ENCODE measurements at regions not wholly inside any gene's neighbourhood (a gene's known extent, or its start where the extent isn't known, plus 50 kb on each side); places are given as distances from the start of the nearest gene placed in this dataset.
"Not testable (repeated sequence)": the region's sequence is repeated elsewhere in the genome, so short reads cannot be mapped to it uniquely, and the experiment has no call there.

DNA sequence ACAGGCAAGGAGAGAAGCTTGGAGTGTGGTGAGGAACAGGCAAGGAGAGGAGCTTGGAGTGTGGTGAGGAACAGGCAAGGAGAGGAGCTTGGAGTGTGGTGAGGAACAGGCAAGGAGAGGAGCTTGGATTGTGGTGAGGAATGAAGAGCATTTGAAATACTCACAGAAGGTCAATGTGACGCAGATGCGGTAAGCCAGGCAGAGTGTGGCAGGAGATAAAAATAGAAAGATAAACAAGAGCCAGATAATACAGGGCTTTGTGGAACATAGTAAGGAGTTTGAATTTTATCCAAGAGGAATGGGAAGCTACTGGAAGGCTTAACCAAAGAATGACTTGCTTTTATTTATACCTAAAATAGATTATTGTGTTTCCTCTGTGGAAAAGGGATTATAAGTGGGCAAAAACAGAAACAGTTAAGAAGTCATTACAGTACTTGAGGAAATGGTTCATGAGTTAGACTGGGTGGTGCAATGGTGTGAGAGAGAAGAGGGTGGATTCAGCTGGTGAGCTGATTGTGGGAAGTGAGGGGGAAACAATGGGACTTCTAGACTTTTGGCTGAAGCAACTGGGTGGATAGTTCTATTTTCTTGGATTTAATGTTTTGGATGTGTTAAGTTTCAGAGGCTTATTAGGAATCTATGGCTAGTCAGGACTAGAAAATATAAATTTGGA, 900.1 kb upstream of the TPTE start:
- H3K9me3 ChIP-seq (ENCODE audit: control insufficient read depth in 2 of 3, low read length in 3 of 3); H3K36me3 Mint-ChIP-seq; H3K9me3 Mint-ChIP-seq; H3K4me1 Mint-ChIP-seq; H3K27me3 Mint-ChIP-seq; CTCF ChIA-PET; H3K36me3 ChIP-seq (ENCODE audit: control insufficient read depth in 2 of 3, insufficient read depth in 3 of 3, low read length in 3 of 3); DNase-seq; ATAC-seq; H3K27ac Mint-ChIP-seq; POLR2A ChIA-PET; H3K4me3 Mint-ChIP-seq; intact Hi-C loops (cut with micrococcal nuclease); H3K27ac ChIP-seq (ENCODE audit: low read depth, low read length); H3K4me1 ChIP-seq (ENCODE audit: control insufficient read depth in 2 of 2, insufficient read depth in 2 of 2, low read length in 2 of 2); H3K4me3 ChIP-seq (ENCODE audit: low read length); H3K27me3 ChIP-seq (ENCODE audit: control insufficient read depth in 2 of 2, insufficient read depth in 2 of 2, low read length in 2 of 2): not testable (repeated sequence)

DNA sequence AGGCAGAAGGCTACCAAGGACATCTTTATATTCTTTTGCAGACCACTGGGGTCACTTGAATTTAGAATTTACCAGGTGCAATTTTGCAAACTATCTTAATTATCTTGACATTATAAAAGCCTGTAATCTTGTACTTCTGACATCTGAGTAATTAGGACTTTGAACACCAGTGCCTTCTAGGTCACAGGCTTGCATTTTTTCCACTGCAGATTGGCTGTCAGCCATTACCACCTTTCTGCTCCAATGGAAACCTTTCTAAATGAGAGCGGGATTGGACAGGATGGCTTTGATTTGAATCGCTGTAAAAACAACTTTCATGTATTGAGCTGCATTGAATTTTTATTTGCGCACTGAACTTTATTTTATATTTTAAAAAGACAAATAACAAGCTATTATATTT, 893.3 kb upstream of the TPTE start:
- H3K27me3 Mint-ChIP-seq; POLR2A ChIA-PET; H3K27ac ChIP-seq (ENCODE audit: low read depth, low read length); H3K9me3 ChIP-seq (ENCODE audit: control insufficient read depth in 2 of 3, low read length in 3 of 3); H3K27me3 ChIP-seq (ENCODE audit: control insufficient read depth in 2 of 2, insufficient read depth in 2 of 2, low read length in 2 of 2); H3K9me3 Mint-ChIP-seq; H3K36me3 Mint-ChIP-seq; H3K36me3 ChIP-seq (ENCODE audit: control insufficient read depth in 2 of 3, insufficient read depth in 3 of 3, low read length in 3 of 3); H3K4me3 Mint-ChIP-seq; H3K4me1 ChIP-seq (ENCODE audit: control insufficient read depth in 2 of 2, insufficient read depth in 2 of 2, low read length in 2 of 2); ATAC-seq; DNase-seq; H3K27ac Mint-ChIP-seq; H3K4me1 Mint-ChIP-seq; H3K4me3 ChIP-seq (ENCODE audit: low read length); intact Hi-C loops (cut with micrococcal nuclease); CTCF ChIA-PET: not testable (repeated sequence)

- H3K4me1 Mint-ChIP-seq, result not testable (repeated sequence)
Observed at GRCh38 chr21:9647409-9647808, 874.0 kb upstream of the TPTE start.

GRCh38 chr21:9648331-9648730, 873.1 kb upstream of the TPTE start:
- H3K27ac Mint-ChIP-seq; H3K4me3 ChIP-seq (ENCODE audit: low read length); H3K36me3 Mint-ChIP-seq; POLR2A ChIA-PET; H3K4me3 Mint-ChIP-seq; H3K27me3 Mint-ChIP-seq; ATAC-seq; H3K27me3 ChIP-seq (ENCODE audit: control insufficient read depth in 2 of 2, insufficient read depth in 2 of 2, low read length in 2 of 2); H3K4me1 Mint-ChIP-seq; CTCF ChIA-PET; H3K27ac ChIP-seq (ENCODE audit: low read depth, low read length); H3K4me1 ChIP-seq (ENCODE audit: control insufficient read depth in 2 of 2, insufficient read depth in 2 of 2, low read length in 2 of 2); H3K36me3 ChIP-seq (ENCODE audit: control insufficient read depth in 2 of 3, insufficient read depth in 3 of 3, low read length in 3 of 3); DNase-seq; H3K9me3 ChIP-seq (ENCODE audit: control insufficient read depth in 2 of 3, low read length in 3 of 3); intact Hi-C loops (cut with micrococcal nuclease): not testable (repeated sequence)
- H3K9me3 Mint-ChIP-seq, result peaks cover 3 to 26% (median 17%) of the 10 kb centered on the region in 11 donors

More at GRCh38 chr21:9647409-9647808, 874.0 kb upstream of the TPTE start:
- peaks cover 3 to 26% (median 17%) of the 10 kb centered on the region in 11 donors for H3K9me3 Mint-ChIP-seq
- intact Hi-C loops (cut with micrococcal nuclease); H3K36me3 ChIP-seq (ENCODE audit: control insufficient read depth in 2 of 3, insufficient read depth in 3 of 3, low read length in 3 of 3); H3K27ac ChIP-seq (ENCODE audit: low read depth, low read length); H3K27ac Mint-ChIP-seq; CTCF ChIA-PET; POLR2A ChIA-PET; DNase-seq; H3K9me3 ChIP-seq (ENCODE audit: control insufficient read depth in 2 of 3, low read length in 3 of 3); H3K27me3 ChIP-seq (ENCODE audit: control insufficient read depth in 2 of 2, insufficient read depth in 2 of 2, low read length in 2 of 2); H3K4me3 ChIP-seq (ENCODE audit: low read length); H3K4me3 Mint-ChIP-seq; H3K27me3 Mint-ChIP-seq; ATAC-seq; H3K4me1 ChIP-seq (ENCODE audit: control insufficient read depth in 2 of 2, insufficient read depth in 2 of 2, low read length in 2 of 2); H3K36me3 Mint-ChIP-seq: not testable (repeated sequence)

GRCh38 chr21:9648947-9649720, 872.2 kb upstream of the TPTE start:
- H3K4me3 Mint-ChIP-seq; CTCF ChIA-PET; DNase-seq; H3K27ac Mint-ChIP-seq; POLR2A ChIA-PET; H3K36me3 ChIP-seq (ENCODE audit: control insufficient read depth in 2 of 3, insufficient read depth in 3 of 3, low read length in 3 of 3); H3K27me3 ChIP-seq (ENCODE audit: control insufficient read depth in 2 of 2, insufficient read depth in 2 of 2, low read length in 2 of 2); ATAC-seq; H3K4me3 ChIP-seq (ENCODE audit: low read length); H3K27ac ChIP-seq (ENCODE audit: low read depth, low read length); H3K36me3 Mint-ChIP-seq; H3K4me1 ChIP-seq (ENCODE audit: control insufficient read depth in 2 of 2, insufficient read depth in 2 of 2, low read length in 2 of 2); H3K27me3 Mint-ChIP-seq; intact Hi-C loops (cut with micrococcal nuclease); H3K9me3 ChIP-seq (ENCODE audit: control insufficient read depth in 2 of 3, low read length in 3 of 3); H3K4me1 Mint-ChIP-seq: not testable (repeated sequence)
- H3K9me3 Mint-ChIP-seq, result peaks cover 3 to 26% (median 17%) of the 10 kb centered on the region in 11 donors

GRCh38 chr21:9652819-9653218, 868.6 kb upstream of the TPTE start:
- ATAC-seq; H3K4me1 Mint-ChIP-seq; CTCF ChIA-PET; H3K4me1 ChIP-seq (ENCODE audit: control insufficient read depth in 2 of 2, insufficient read depth in 2 of 2, low read length in 2 of 2); intact Hi-C loops (cut with micrococcal nuclease); H3K9me3 ChIP-seq (ENCODE audit: control insufficient read depth in 2 of 3, low read length in 3 of 3); H3K4me3 ChIP-seq (ENCODE audit: low read length); H3K4me3 Mint-ChIP-seq; DNase-seq; H3K36me3 ChIP-seq (ENCODE audit: control insufficient read depth in 2 of 3, insufficient read depth in 3 of 3, low read length in 3 of 3); H3K27me3 Mint-ChIP-seq; H3K27ac ChIP-seq (ENCODE audit: low read depth, low read length); H3K36me3 Mint-ChIP-seq; H3K27me3 ChIP-seq (ENCODE audit: control insufficient read depth in 2 of 2, insufficient read depth in 2 of 2, low read length in 2 of 2); POLR2A ChIA-PET; H3K27ac Mint-ChIP-seq: not testable (repeated sequence)
- peaks cover 4 to 35% (median 21%) of the 10 kb centered on the region in 11 donors for H3K9me3 Mint-ChIP-seq

GRCh38 chr21:9655221-9655620, 866.2 kb upstream of the TPTE start:
- intact Hi-C loops (cut with micrococcal nuclease), result not testable (repeated sequence)

More at GRCh38 chr21:9655221-9655620, 866.2 kb upstream of the TPTE start:
- H3K4me1 Mint-ChIP-seq; H3K36me3 Mint-ChIP-seq; CTCF ChIA-PET; H3K36me3 ChIP-seq (ENCODE audit: control insufficient read depth in 2 of 3, insufficient read depth in 3 of 3, low read length in 3 of 3); H3K27ac ChIP-seq (ENCODE audit: low read depth, low read length); ATAC-seq; H3K27me3 Mint-ChIP-seq; H3K27me3 ChIP-seq (ENCODE audit: control insufficient read depth in 2 of 2, insufficient read depth in 2 of 2, low read length in 2 of 2); H3K4me1 ChIP-seq (ENCODE audit: control insufficient read depth in 2 of 2, insufficient read depth in 2 of 2, low read length in 2 of 2); H3K9me3 ChIP-seq (ENCODE audit: control insufficient read depth in 2 of 3, low read length in 3 of 3); DNase-seq; H3K4me3 Mint-ChIP-seq; H3K4me3 ChIP-seq (ENCODE audit: low read length); H3K27ac Mint-ChIP-seq; POLR2A ChIA-PET: not testable (repeated sequence)
- peaks cover 7 to 33% (median 18%) of the 10 kb centered on the region in 11 donors for H3K9me3 Mint-ChIP-seq
